NB4 (cell line): ENCODE measurements at regions not wholly inside any gene's neighbourhood (a gene's known extent, or its start where the extent isn't known, plus 50 kb on each side); places are given as distances from the start of the nearest gene placed in this dataset.
A peak's percentile ranks its signal among the peaks of the same experiment; 100 is the strongest.

ENCODE experiments used
- MYC ChIP-seq: IDR thresholded peaks from 2 replicates; pipeline ENCODE4 v1.6.1; 2011; ENCODE audit warnings: low read depth, low read length
- POLR2A ChIP-seq: IDR thresholded peaks from 2 replicates; pipeline ENCODE4 v1.6.1; 2011; ENCODE audit warnings: mild to moderate bottlenecking; ENCODE audit not compliant: insufficient read length; ENCODE audit errors: extremely low read depth
- TF ChIP-seq, protein P1 (sequence below): IDR thresholded peaks from one replicate; pipeline ENCODE4 v1.5.1; 2012; ENCODE audit warnings: low read depth, low read length
- TF ChIP-seq, protein P2 (sequence below): IDR thresholded peaks from 2 replicates; pipeline ENCODE4 v1.6.1; 2011; ENCODE audit warnings: low read depth, low read length

DNA sequence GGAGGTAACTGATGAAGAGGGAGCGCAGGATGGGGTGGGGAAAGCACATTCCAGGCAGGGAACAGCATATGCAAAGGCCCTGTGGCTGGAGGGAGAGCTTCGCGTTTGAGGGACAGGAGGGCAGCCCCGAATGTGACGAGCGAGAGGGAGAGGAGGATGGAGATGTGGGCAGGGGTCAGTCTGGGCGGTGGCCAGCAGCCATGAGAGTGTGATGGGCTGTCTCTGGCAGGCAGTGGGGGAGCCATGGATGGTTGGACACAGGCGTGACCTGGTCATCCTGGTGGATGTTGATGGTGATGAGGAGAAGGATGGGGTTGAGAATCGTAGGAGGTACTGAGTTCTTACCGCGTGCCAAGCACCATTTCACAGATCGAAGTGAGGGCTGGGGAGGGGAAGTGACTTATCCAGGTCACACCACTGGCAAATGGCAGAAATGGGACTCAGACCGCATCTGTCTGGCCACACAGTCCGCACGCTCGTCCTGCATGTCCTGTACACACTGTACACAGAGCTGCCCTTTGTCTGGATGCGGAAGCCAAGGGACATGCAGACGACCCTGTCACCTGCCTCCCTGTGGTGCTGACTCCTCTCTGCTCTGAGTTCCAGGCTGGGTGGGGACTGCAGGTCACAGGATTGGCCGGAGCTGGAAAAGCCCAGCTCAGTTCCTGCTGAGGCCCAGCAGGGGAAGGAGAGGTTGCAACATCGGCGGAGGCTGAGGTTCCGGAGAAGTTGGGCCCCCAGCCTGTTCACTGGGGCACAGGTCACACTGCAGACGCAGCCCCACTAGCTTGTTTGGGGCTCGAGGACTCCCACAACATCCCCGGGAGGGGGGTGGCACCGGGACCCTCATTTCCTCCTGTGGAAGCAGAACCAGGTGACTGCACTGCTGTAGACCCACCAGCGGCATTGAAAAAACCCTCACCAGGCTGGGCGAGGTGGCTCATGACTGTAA lies 165.6 kb upstream of the IER5L start:
- TF ChIP-seq, protein P1, sequence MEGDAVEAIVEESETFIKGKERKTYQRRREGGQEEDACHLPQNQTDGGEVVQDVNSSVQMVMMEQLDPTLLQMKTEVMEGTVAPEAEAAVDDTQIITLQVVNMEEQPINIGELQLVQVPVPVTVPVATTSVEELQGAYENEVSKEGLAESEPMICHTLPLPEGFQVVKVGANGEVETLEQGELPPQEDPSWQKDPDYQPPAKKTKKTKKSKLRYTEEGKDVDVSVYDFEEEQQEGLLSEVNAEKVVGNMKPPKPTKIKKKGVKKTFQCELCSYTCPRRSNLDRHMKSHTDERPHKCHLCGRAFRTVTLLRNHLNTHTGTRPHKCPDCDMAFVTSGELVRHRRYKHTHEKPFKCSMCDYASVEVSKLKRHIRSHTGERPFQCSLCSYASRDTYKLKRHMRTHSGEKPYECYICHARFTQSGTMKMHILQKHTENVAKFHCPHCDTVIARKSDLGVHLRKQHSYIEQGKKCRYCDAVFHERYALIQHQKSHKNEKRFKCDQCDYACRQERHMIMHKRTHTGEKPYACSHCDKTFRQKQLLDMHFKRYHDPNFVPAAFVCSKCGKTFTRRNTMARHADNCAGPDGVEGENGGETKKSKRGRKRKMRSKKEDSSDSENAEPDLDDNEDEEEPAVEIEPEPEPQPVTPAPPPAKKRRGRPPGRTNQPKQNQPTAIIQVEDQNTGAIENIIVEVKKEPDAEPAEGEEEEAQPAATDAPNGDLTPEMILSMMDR: no peak
- no peak for TF ChIP-seq POLR2A
- TF ChIP-seq MYC: 0 out of 2 replicates have a peak, but pooled peaks have one; percentile 7
- TF ChIP-seq, protein P2, sequence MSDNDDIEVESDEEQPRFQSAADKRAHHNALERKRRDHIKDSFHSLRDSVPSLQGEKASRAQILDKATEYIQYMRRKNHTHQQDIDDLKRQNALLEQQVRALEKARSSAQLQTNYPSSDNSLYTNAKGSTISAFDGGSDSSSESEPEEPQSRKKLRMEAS: peak; percentile 44
